ENCODE measurements at regions not wholly inside any gene's neighbourhood (a gene's known extent, or its start where the extent isn't known, plus 50 kb on each side); places are given as distances from the start of the nearest gene placed in this dataset.
"Not testable (repeated sequence)": the region's sequence is repeated elsewhere in the genome, so short reads cannot be mapped to it uniquely, and the experiment has no call there.

DNA sequence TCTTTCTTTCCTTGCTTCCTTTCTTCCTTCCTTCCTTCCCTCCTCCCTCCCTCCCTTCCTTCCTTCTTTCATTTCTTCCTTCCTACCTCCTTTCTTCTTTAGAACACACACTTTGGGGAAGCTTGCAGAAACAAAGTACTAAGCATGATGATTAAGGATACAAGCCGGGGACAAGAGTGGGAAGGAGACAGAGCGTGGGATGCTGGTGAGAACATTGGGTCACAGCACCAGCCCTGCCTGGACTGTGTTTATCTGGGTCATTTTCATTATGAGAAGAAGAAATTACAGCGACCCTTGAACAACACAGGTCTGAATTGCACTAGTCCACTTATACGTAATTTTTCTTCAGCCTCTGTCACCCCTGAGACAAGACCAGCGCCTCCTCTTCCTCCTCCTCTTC, 169.3 kb upstream of the TBL1X start:
- DNase-seq (ENCODE audit: missing footprints) (no peak), ATAC-seq (no peak)
- intact Hi-C loops (cut with DNase I), result no loop called here

DNA sequence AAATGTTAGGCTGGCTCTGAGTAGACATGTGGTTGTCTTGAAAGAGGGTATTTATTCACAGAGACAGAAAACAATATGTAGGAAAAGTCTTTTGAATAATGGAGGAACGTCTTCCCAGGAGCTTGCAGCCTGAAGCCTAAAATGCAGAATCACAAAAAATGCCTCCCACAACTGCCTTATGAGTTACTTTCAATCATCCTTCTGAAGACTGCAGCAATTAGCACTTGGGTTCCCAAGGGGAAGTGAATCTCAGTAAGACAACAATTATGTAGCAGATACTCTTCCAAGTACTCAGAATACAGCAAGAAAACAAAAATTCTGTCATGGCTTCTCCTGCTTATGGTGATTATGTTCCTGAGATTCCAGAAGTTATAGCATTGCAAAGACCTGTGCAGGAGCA, 166.6 kb upstream of the TBL1X start:
- ATAC-seq (no peak), DNase-seq (ENCODE audit: missing footprints) (no peak)
- intact Hi-C loops (cut with DNase I), result no loop called here

DNA sequence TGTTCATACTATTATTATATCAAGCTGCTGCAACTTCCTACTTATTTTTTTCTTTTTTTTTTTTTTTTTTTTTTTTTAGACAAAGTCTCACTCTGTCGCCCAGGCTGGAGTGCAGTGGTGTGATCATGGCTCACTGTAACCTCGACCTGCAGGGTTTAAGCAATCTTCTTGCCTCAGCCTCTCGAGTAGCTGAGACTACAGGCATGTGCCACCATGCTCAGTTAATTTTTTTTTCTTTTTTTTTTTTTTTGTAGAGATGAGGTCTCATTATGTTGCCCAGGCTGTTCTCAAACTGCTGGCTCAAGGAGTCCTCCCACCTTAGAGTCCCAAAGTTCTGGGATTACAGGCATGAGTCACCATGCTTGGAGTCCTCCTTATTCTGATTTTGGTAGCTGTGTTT, 165.2 kb upstream of the TBL1X start:
- ATAC-seq; DNase-seq (ENCODE audit: missing footprints); intact Hi-C loops (cut with DNase I): not testable (repeated sequence)

DNA sequence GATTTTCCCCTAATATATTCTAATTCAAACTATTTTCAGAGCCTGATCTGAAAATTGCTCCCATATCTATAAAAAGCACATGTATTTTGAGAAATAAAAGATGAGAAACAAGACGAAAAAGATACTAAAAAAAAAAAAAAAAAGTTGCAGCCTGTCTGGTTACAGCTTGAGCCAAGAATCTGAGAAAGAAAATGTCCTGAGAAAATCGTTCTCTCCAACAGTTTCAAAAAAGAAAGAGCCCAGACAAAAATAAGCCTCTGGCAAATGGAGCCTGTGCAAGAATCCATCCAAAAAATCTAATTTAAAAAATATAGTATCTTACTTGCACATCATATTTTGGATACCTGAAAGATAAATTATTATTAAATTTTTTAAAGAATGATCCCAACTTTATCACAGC, 163.0 kb upstream of the TBL1X start:
- intact Hi-C loops (cut with DNase I), result no loop called here
- ATAC-seq (no peak), DNase-seq (ENCODE audit: missing footprints) (no peak)

DNA sequence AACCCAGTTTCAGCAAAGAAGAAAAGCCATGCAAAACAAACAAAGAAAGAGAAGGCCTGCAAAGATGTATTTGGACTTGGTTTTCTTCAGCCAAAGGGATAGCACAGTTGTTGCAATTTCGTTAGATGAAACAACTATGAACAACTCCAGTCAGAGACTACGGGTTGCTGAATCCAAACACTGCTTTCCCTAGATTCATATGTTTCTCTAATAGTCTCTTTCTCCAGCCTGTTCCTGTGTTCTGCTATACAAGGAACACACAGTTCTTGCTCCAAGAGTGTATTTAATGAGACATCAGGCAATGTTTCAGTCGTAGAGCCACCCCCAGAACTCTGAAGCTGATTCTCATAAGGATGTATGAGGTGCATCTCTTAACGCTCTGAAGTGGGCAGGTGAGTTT, 162.5 kb upstream of the TBL1X start:
- no peak for ATAC-seq
- no peak for DNase-seq (ENCODE audit: missing footprints)
- intact Hi-C loops (cut with DNase I), result no loop called here

DNA sequence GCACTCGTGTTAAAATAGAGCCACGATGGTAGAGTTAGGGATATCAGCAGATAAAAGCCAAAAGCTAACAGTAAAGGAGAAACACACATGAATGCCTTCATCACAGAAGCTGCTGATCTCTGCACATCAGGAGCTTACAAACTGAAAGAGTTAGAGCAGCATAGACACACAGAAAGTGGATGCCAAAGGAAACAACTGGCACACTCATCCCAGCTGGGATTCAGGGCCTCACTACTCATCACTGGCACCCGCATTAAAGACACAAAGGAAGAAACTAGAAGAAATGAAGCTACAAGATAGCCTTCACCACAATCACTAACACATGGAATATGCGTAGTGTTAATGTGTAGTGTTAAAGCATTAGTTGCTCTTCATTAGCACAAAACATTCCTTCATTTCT, 156.4 kb upstream of the TBL1X start:
- DNase-seq (ENCODE audit: missing footprints) (no peak), ATAC-seq (no peak)
- intact Hi-C loops (cut with DNase I), result no loop called here

DNA sequence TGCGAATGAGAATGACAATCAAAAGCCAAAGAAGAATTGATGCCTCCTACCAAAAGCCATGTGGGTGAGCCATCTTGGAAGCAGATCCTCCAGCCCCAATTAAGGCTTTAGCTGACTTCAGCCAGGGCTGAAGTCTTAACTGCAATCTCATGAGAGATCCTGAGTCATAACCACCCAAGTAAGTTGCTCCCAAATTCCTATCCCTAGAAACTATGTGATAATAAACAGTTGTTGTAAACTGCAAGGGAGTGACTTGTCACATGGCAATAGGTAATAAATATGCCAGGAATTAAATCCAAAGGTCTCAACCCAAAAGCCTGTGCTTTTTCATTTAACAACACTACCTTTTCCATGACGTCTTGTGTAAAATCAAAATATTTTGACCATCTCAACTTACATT, 154.2 kb upstream of the TBL1X start:
- intact Hi-C loops (cut with DNase I), result no loop called here
- ATAC-seq, result no peak
- no peak for DNase-seq (ENCODE audit: missing footprints)

DNA sequence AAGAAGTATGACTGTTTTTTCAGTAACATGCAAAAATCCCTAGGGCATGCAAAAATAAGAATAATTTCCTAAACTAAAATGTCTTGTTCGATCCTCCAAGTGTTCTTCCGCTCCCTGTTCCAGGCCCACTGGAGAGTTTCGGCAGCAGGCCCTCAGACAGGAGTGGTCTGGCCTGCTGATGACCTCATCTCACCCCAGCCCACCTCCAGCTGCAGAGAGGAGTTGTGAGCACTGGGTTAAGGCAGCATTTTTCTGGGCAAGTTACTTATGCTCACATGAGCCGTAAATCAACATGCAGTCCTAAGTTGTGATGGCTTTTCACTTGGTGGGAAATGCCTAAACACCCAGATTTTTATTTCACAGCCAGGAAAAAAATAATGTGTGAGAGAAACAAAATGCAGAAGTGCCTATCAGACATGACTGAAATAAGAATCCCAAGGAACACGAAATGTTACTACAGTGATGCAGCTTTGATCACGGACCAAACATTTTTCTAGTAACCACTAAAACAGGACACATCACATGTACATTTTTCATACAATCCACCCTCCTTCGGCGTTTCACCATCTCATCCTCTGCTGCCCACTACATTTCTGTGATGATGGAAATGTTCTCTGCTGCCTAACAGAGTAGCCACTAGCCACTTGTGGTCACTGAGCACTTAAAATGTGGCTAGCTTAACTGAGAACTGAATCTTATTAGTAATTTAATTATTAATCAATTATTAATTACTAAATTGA, 153.3 kb upstream of the TBL1X start:
- ATAC-seq (no peak), DNase-seq (ENCODE audit: missing footprints) (no peak)
- intact Hi-C loops (cut with DNase I), result no loop called here

DNA sequence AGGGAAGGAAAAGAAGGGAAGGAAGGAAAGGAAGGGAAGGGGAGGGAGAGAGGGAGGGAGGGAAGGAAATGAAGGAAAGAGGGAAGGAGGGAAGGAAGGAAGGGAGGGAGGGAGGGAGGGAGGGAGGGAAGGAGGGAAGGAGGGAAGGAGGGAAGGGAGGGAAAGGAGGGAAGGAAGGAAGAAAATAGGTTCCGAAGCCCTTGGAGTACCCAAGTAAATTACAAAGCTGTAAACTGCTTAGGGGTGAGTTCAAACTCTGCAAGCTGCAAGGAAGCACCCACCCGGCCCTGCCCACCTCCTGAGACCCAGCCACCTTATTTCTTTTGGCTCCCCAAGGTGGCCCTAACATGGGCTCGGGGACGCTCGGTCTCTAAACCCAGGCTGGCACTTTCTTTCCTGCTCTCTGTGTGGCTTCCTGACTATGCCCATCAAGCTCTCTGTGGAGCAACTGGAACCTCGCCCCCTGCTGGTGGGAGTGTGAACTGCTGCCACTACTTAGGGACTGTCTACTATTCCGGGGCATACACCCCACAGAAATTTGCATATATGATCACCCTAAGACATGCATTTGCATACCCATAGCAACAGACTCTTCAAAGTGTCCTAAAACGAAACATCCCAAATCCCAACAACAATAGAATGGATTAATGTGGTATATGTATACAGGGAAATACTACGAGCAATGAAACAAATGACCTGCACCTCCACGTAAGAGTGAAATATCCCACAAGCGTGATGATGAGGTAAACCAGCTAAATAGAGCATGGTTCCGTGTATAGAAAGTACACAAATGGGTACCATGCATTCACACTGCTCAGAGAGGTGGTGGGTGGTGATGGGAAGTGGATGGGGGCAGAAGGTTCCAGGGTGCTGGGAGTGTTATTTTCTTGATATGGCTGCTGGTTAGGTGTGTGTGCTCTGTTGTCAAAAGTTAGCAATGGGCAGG, 151.7 kb upstream of the TBL1X start:
- intact Hi-C loops (cut with DNase I), result no loop called here
- DNase-seq (ENCODE audit: missing footprints), result no peak
- no peak for ATAC-seq

DNA sequence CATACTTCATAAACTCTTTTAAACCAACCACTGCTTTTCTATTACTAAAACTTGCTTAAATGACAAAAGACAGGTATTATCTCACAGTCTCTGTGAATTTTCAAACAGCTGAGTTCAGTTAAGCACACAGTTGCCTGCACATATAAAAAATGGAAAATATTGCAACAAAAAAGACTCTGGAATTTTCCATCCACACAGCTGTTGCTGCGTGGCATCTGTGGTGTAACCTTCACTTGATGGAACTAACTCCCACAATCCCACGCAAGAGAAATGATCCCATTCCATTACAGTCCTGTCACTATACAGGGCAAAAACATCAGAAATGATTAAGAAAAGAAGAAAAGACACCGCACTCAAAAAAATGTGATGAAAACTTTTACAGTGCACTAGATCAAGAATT, 149.8 kb upstream of the TBL1X start:
- intact Hi-C loops (cut with DNase I), result no loop called here

DNA sequence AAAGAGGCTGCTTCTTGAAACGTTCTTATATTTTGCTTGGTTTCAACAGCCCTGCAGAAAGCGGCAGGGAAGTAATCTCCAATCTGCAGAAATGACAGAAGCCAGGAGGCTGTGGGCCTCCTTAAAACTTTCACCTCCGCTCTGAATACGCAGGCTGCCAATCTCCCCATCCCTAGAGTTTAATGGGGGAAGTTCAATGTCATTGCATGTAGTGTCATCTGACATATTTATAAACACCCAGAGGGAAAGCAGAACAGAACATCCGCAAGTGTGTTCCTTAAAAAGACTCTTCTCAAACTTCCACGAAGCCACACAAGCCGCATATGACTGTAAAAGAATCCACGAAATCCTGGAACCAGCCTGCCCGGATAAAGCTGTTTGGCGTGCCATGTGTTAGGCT, 148.8 kb upstream of the TBL1X start:
- ATAC-seq (peak; percentile 44), DNase-seq (ENCODE audit: missing footprints) (no peak)
- intact Hi-C loops (cut with DNase I), result no loop called here

More for the DNA sequence above, 149.8 kb upstream of the TBL1X start:
- no peak for DNase-seq (ENCODE audit: missing footprints)
- no peak for ATAC-seq

DNA sequence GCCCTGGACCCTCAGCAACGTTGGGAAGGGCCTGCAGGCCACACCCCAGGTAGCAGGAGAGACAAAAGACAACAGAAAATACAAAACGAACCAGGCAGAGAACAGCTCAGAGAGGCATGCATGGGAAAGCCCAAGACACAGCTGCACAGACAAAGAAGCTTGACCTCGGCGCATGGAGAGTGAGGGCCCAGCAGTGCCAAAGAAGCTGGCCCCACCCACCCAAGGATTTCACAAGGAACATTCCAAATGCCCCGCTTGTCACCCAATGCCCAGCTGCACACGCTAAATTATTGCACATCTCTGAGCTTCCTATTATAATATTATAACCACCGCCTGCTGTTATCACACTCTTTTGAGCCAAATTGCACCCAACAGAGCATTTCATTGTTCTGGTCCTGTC, 147.7 kb upstream of the TBL1X start:
- no peak for ATAC-seq
- DNase-seq (ENCODE audit: missing footprints), result no peak
- intact Hi-C loops (cut with DNase I), result no loop called here

DNA sequence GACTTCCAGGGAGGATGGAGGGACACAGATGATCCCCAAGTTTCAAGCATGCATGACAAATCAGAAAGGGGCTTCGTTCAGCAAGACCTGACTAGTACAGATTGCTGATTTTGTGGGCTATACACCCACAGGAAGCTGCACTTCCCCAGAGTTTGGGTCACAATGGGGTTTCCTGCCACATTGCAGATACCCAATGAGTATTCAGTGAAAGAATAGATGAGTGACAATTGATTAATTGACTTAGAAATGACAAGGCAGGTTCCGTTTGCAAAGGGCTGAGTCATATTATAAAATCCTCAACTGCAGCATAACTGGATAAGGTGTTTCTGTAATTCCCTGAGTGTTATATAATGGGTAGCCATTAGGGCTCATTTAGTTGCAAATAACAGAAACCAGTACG, 146.6 kb upstream of the TBL1X start:
- ATAC-seq (no peak), DNase-seq (ENCODE audit: missing footprints) (no peak)
- intact Hi-C loops (cut with DNase I), result no loop called here

DNA sequence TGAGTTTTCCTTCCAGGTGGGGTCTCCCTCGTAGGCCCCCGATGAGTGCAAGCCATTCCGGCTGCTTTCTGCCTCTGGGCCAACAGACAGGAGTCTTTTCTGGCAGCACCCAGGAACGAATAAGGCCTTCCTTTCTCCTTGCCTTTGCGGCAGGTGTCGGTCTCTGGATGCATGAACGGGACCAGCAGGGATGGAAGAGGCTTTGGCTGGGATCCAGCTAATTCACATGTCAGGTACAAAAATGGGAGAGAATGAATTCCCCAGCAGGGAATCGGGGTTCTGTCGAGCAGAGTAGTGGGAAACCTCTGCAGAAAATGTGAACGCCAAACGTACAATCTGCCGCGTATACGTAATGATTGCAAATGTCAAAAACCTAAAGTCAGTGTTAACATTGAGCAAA, 146.1 kb upstream of the TBL1X start:
- intact Hi-C loops (cut with DNase I), result no loop called here
- no peak for DNase-seq (ENCODE audit: missing footprints)
- ATAC-seq, result no peak

DNA sequence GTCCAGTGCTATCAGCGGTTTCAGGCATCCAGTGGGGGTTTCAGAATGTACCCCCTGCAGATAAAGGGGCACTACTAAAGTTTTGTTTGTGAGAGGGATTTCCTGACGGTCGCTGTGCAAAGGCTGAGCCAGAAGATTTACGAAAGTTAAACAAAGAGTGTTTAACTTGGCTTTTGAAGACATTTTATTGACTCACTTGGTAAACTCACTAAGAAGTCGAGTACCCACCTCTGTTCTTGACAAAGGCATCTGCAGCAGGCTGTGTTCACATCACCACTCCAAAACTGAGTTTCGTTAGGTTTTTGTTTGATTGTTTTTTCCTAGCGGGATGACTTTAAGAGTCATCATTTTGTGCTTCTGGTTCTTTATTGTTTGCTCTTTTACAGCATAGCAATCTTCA, 143.9 kb upstream of the TBL1X start:
- DNase-seq (ENCODE audit: missing footprints), result no peak
- ATAC-seq, result no peak
- intact Hi-C loops (cut with DNase I), result no loop called here

DNA sequence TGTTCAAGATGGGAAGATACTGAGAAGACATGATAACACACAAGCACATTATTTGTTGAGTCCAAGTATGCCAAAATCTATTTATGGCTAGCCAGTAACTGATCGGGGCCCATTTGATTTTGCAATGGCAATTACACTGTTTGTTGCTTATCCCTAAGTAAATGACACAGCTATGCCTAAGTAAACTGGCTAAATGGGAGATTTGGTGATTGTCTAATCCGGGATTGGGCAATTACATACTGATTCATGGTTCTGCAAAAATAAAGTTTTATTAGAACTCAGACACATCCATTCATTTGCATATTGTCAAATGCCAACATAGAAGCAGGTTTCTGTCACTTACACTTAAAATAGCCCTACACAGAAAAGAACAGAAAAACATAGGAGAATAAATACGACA, 140.2 kb upstream of the TBL1X start:
- ATAC-seq, result no peak
- intact Hi-C loops (cut with DNase I), result no loop called here
- DNase-seq (ENCODE audit: missing footprints), result no peak

DNA sequence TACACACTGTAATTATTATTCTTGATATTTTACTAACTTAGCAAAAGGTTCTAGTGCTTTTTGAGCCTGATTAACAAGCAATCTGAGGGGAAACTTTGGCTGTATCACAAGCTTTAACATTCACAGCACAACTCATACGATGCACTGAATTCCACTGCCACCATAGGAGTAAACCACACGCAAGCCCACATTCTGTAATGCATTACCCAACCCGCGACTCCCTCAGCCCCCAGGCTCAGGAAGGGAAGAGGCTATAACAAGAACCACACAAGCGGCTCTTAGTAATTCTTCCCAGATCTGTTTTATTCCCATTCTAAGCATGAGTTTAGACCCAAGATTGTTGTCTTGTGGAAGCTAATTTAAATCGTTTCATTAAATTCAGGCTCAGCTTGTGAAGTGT, 138.5 kb upstream of the TBL1X start:
- DNase-seq (ENCODE audit: missing footprints), result no peak
- intact Hi-C loops (cut with DNase I), result no loop called here
- no peak for ATAC-seq

DNA sequence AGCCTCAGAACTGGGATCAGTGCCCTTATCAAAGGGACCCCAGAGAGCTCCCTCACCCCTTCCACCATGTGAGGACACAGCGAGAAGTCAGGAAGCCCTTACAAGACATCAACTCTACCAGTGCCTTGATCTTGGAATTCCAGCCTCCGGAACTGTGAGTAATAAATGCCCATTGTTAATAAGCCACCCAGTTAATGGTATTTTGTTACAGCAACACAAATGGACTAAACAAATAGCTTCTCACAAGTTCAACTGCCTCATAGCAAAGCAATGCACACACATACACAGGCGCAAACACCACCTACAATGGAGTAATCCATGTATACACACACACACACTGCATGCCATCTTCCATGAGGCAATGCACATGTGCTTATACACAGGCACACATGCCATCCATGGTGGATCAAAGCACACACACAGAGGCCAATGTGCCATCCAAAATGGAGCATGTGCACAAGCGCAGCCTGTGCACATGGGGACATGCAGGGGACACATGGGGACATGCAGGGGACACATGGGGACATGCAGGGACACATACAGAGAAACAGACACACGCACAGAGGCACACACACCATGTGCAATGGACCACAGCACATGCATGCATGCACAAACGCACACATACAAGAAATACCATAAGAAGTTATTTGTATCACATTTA, 137.6 kb upstream of the TBL1X start:
- ATAC-seq (no peak), DNase-seq (ENCODE audit: missing footprints) (no peak)
- intact Hi-C loops (cut with DNase I), result no loop called here

DNA sequence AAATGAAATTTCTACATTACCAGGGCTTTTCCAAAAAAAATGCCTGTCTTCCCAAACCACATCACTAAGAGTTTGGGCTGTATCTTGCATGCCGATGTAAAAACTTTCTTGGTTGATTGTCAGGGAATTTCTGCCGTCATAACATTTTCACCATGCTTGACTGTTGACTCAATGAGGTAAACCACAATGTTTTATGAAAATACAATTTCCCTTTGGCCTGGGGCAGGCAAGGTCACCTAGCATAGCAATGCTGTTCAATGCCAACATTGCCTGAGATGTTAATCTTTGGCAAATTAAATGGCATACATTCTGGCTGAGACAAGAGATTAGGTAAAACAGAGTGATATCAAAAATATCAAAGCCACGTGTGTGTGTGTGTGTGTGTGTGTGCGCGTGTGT, 137.1 kb upstream of the TBL1X start:
- intact Hi-C loops (cut with DNase I), result no loop called here
- ATAC-seq, result no peak
- no peak for DNase-seq (ENCODE audit: missing footprints)

DNA sequence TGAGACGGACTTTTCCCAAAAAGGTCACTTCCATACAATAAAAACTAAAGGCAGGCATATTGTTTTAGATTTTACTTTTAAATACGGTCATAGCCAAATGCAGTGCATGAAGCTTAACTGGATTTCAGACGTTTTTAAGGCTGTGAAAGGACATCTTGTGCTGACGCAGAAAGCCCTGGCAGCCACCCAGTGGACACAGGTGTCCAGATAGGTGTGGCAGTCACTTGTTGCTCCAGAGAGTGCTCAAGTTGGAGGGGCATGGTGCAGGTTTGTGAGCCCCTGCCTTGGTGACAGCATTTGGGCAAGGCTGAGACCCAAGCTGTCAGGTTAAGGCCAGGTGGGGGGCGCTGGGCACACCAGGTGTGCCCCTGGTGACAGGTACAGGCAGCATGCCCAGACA, 135.8 kb upstream of the TBL1X start:
- DNase-seq (ENCODE audit: missing footprints) (no peak), ATAC-seq (no peak)
- intact Hi-C loops (cut with DNase I), result no loop called here
